ENCODE measurements at regions not wholly inside any gene's neighbourhood (a gene's known extent, or its start where the extent isn't known, plus 50 kb on each side); places are given as distances from the start of the nearest gene placed in this dataset.

- no peak for TF ChIP-seq SIN3A (conservative IDR thresholded peaks at IDR 0.05 in 1 of 2, IDR thresholded peaks at IDR 0.05 in 1 of 2; ENCODE audit: low read depth in 1 of 2, low read length in 2 of 2)
- TF ChIP-seq BACH1 (IDR thresholded peaks at IDR 0.05; ENCODE audit: low read length), result no peak
- TF ChIP-seq RBBP5 (IDR thresholded peaks at IDR 0.05; ENCODE audit: borderline replicate concordance, low read depth, low read length), result no peak
- TF ChIP-seq USF2 (IDR thresholded peaks at IDR 0.05; ENCODE audit: low read length), result no peak
- TF ChIP-seq FOSL1 (IDR thresholded peaks at IDR 0.05; ENCODE audit: insufficient read depth, low read depth, low read length), result no peak
These were observed 287.3 kb downstream of the INHBA start (continued) for GRCh38 chr7:41415471-41416207.
